Stimulated activated CD8-positive, alpha-beta memory T cell treated with anti-CD3 and anti-CD28 coated beads, Interleukin-7, amount 100 ng/mL, for 1 hour (primary cell): ENCODE measurements at regions not wholly inside any gene's neighbourhood (a gene's known extent, or its start where the extent isn't known, plus 50 kb on each side); places are given as distances from the start of the nearest gene placed in this dataset.

Experiments used
- DNase-seq, 2 donors: peaks; one replicate each; pipeline ENCODE4 v3.0.0-alpha.2; 2020; ENCODE audit warnings: low read depth in 2 of 2

GRCh38 chr3:106261915-106262683 lies 393.3 kb upstream of the CBLB start:
- DNase-seq = no peak

- no peak for DNase-seq
Observed at GRCh38 chr3:106263011-106263410, 394.2 kb upstream of the CBLB start.

- DNase-seq = no peak
Observed at GRCh38 chr3:106263546-106263945, 394.7 kb upstream of the CBLB start.

GRCh38 chr3:106265704-106266103 lies 396.9 kb upstream of the CBLB start:
- no peak for DNase-seq

- no peak for DNase-seq
Observed at GRCh38 chr3:106268696-106269095, 399.9 kb upstream of the CBLB start.

GRCh38 chr3:106272302-106272701 lies 403.5 kb upstream of the CBLB start:
- DNase-seq = no peak

- no peak for DNase-seq
Observed at GRCh38 chr3:106275592-106275991, 406.8 kb upstream of the CBLB start.

GRCh38 chr3:106276151-106276550 lies 407.3 kb upstream of the CBLB start:
- DNase-seq = no peak

GRCh38 chr3:106276755-106277612 lies 408.2 kb upstream of the CBLB start:
- no peak for DNase-seq

GRCh38 chr3:106277731-106278130 lies 408.9 kb upstream of the CBLB start:
- DNase-seq = no peak

GRCh38 chr3:106281221-106281620 lies 412.4 kb upstream of the CBLB start:
- no peak for DNase-seq

- DNase-seq = no peak
Observed at GRCh38 chr3:106282943-106283342, 414.1 kb upstream of the CBLB start.

- no peak for DNase-seq
Observed at GRCh38 chr3:106288781-106289180, 420.0 kb upstream of the CBLB start.

- no peak for DNase-seq
Observed at GRCh38 chr3:106290304-106290997, 421.6 kb upstream of the CBLB start.

GRCh38 chr3:106293161-106293560 lies 424.3 kb upstream of the CBLB start:
- no peak for DNase-seq

GRCh38 chr3:106294121-106294520 lies 425.3 kb upstream of the CBLB start:
- DNase-seq = no peak

GRCh38 chr3:106296062-106296461 lies 427.2 kb upstream of the CBLB start:
- DNase-seq = no peak

GRCh38 chr3:106299300-106300098 lies 430.7 kb upstream of the CBLB start:
- no peak for DNase-seq

GRCh38 chr3:106302451-106303221 lies 433.8 kb upstream of the CBLB start:
- no peak for DNase-seq

GRCh38 chr3:106303766-106304165 lies 435.0 kb upstream of the CBLB start:
- no peak for DNase-seq

- no peak for DNase-seq
Observed at GRCh38 chr3:106305127-106305526, 436.3 kb upstream of the CBLB start.
